ENCODE measurements at regions not wholly inside any gene's neighbourhood (a gene's known extent, or its start where the extent isn't known, plus 50 kb on each side); places are given as distances from the start of the nearest gene placed in this dataset.
"Not testable (repeated sequence)": the region's sequence is repeated elsewhere in the genome, so short reads cannot be mapped to it uniquely, and the experiment has no call there.

GRCh38 chr2:228369400-228370031, 188.0 kb upstream of the SPHKAP start:
- no peak for DNase-seq (ENCODE audit: extremely low read depth, low read depth)
- no peak for TF ChIP-seq CTCF (IDR thresholded peaks at IDR 0.05; ENCODE audit: low read depth, low read length)

GRCh38 chr2:228367356-228367755, 185.9 kb upstream of the SPHKAP start:
- no peak for DNase-seq (ENCODE audit: extremely low read depth, low read depth)
- no peak for TF ChIP-seq CTCF (IDR thresholded peaks at IDR 0.05; ENCODE audit: low read depth, low read length)

GRCh38 chr2:228359473-228359872, 178.0 kb upstream of the SPHKAP start:
- no peak for DNase-seq (ENCODE audit: extremely low read depth, low read depth)
- TF ChIP-seq CTCF (IDR thresholded peaks at IDR 0.05; ENCODE audit: low read depth, low read length), result no peak

GRCh38 chr2:228355897-228356296, 174.4 kb upstream of the SPHKAP start:
- TF ChIP-seq CTCF (IDR thresholded peaks at IDR 0.05; ENCODE audit: low read depth, low read length), result no peak
- no peak for DNase-seq (ENCODE audit: extremely low read depth, low read depth)

GRCh38 chr2:228352980-228353379, 171.5 kb upstream of the SPHKAP start:
- DNase-seq (ENCODE audit: extremely low read depth, low read depth), result not testable (repeated sequence)

- no peak for TF ChIP-seq CTCF (IDR thresholded peaks at IDR 0.05; ENCODE audit: low read depth, low read length)
- no peak for DNase-seq (ENCODE audit: extremely low read depth, low read depth)
Measured at GRCh38 chr2:228352048-228352447, 170.6 kb upstream of the SPHKAP start.

GRCh38 chr2:228348516-228349064, 167.1 kb upstream of the SPHKAP start:
- no peak for DNase-seq (ENCODE audit: extremely low read depth, low read depth)
- no peak for TF ChIP-seq CTCF (IDR thresholded peaks at IDR 0.05; ENCODE audit: low read depth, low read length)

GRCh38 chr2:228344531-228344930, 163.0 kb upstream of the SPHKAP start:
- no peak for TF ChIP-seq CTCF (IDR thresholded peaks at IDR 0.05; ENCODE audit: low read depth, low read length)
- DNase-seq (ENCODE audit: extremely low read depth, low read depth), result no peak
